RKO (cell line): ENCODE measurements at regions not wholly inside any gene's neighbourhood (a gene's known extent, or its start where the extent isn't known, plus 50 kb on each side); places are given as distances from the start of the nearest gene placed in this dataset.

ENCODE experiments used
- DNase-seq: peaks from one replicate; pipeline ENCODE4 v3.0.0-alpha.2; 2016; ENCODE audit warnings: low spot score

DNA sequence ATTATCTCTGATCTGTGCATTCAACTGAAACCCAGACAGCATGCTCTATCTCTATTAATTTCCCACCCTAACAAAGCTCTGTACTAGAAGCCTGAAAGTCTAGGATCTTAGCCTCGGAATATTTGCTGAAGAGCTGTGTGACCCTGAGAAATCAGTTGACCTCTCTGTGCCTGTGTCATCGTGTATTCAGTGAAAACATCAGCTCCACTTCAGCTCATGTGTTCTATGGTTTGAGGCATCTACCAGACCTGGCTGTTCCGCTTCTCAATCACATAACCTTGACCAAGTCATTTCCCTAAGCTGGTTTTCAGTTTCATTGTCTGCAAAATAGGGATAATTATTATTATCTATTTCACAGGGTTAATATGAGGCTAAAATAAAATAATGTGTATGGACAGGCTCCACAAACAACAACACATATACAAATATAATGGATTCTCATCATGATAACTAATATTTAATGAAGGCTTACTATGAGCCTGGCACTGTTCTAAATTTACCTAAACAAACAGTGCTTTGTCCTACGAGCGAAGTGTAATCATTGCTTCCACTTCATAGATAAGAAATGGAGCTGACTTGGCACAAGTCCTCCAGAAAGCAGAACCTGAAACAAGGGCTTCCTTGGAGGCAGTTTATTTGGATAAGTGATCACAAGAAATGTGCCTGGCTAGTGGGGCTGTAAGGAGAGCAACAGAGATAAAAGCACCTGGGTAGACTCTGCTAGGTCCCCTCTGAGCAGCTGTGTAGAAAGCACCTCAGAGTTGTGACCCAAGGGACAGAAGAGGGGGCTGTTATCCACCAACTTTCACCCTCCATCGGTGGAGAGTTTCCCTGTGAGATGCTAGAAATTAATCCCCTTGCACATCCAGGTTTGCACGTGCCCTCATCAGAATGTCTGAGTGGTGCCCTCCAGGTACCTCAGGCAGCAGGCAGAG is 356.9 kb downstream of the RAB28 start:
- no peak for DNase-seq

GRCh38 chr4:13118633-13119032 is 365.5 kb downstream of the RAB28 start:
- DNase-seq = no peak

GRCh38 chr4:13117185-13117584 is 367.0 kb downstream of the RAB28 start:
- DNase-seq = no peak

DNA sequence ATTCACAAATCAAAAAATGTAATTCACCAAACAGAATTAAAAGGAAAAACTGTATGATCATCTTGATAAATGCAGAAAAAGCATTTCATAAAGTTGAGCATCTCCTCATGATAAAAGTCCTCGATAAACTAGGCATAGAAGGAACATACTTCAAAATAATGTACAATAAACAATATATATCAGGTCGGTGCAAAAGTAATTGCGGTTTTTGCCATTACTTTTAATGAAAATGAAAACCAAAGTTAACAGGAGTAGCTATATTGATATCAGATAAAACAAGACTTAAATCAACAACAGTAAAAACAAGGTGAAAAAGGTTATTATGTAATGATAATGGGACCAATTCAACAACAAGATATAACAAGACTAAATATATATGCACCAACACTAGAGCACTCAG is 372.1 kb downstream of the RAB28 start:
- no peak for DNase-seq

GRCh38 chr4:13109536-13109935 is 374.6 kb downstream of the RAB28 start:
- no peak for DNase-seq

DNA sequence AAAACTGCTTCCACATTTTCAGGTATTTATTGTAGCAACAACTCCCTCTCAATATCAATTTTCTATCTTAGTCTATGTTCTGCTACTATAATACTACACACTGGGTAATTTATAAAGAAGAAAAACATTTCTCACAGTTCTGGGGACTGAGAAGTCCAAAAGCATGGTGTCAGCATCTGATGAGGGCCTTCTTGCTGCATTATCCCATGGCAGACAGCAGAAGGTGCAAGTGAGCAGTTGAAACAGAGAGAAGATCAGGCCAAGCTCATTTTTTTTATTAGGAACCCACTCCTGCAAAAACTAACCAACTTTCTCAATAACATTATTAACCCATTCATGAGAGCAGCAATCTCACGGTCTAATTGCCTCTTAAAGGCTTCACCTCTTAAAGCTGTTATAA is 376.0 kb downstream of the RAB28 start:
- no peak for DNase-seq

- DNase-seq = no peak
Observed at GRCh38 chr4:13103382-13104015, 380.6 kb downstream of the RAB28 start.

DNA sequence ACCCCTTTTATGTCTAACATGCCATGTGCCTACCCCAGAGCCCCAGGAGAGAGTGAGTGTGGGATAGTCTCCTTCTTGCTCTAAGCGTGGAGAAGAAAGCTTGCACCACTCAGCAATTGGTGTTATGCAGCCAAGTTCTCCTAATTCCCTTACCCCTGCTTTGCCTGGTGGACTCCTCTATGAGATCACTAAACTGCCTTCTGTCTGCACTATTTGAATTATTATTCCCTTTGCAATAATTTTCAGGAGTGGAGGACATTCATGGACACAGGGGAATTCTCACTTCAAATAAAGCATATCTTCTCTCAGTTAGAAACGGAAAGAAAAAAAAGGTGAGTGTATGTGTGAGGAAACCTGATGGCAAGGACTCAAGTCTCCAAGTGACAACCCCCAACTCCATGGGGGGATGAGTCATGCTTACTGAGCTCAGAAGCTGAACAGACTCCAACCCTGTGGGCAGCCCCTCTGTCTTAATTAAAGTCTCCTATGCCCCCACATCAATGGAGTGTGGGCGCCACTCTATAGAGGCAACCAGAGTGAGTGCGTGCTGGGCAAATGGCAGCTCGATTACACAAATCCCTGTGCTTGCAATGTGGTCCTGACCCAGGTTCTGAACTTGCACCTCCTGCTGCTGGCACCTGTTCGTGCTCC is 381.9 kb downstream of the RAB28 start:
- DNase-seq = no peak

GRCh38 chr4:13097971-13098370 is 386.2 kb downstream of the RAB28 start:
- no peak for DNase-seq

DNA sequence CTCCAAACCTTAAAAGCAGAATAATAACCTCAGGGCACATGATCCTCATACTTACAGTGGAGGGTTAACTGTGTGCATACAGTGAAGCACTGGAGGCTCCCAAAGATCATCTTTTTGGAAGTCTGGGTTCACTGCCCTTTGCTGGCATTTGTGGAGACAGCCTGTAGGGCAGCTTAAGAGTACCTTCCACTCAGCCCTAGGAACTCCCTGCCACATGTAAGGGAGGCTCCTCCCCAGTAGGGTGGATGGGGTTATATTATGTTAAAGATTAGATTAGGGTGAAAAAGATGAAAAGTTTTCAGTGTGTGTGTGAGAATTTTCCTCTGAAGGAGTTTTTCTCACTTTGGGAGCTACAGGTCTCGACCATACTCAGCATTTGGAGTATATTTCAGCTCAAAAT is 388.4 kb downstream of the RAB28 start:
- no peak for DNase-seq

DNA sequence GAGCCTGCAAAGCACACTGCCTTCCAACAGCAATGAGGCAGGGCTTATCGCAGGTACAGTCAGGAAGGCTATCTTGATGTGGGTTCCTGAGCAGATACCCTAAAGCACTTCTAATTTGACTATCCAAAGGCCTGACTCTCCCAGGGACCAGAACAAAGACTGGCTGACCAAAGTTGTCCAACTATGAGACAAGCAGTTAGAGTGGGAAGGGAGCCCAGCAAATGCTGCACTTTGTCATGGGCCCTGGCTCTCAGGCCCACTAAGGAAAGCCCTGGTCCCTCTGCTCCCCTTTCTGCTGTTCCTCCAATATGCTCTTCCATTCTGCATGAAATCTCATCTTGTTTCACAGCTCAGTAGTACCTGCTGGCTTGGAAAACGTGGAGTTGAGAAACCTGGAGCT is 391.0 kb downstream of the RAB28 start:
- DNase-seq = no peak

GRCh38 chr4:13092702-13093101 is 391.4 kb downstream of the RAB28 start:
- DNase-seq = no peak

DNA sequence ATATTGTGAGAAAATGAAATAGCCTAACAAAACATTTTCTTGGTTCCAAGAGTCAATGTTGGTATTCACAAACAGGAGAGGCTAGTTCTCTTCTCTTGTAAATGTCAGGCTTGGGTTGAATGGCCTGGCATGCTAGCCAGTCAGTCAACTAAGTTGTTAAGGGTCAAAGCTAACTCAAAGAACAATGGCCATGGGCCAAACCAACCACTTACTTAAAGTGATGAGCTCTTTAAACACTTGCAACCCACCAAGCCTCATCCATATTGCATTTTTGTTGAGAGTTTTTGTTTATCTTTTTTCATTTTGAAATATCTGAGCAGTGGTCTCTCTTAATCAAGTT is 394.5 kb downstream of the RAB28 start:
- DNase-seq = no peak

DNA sequence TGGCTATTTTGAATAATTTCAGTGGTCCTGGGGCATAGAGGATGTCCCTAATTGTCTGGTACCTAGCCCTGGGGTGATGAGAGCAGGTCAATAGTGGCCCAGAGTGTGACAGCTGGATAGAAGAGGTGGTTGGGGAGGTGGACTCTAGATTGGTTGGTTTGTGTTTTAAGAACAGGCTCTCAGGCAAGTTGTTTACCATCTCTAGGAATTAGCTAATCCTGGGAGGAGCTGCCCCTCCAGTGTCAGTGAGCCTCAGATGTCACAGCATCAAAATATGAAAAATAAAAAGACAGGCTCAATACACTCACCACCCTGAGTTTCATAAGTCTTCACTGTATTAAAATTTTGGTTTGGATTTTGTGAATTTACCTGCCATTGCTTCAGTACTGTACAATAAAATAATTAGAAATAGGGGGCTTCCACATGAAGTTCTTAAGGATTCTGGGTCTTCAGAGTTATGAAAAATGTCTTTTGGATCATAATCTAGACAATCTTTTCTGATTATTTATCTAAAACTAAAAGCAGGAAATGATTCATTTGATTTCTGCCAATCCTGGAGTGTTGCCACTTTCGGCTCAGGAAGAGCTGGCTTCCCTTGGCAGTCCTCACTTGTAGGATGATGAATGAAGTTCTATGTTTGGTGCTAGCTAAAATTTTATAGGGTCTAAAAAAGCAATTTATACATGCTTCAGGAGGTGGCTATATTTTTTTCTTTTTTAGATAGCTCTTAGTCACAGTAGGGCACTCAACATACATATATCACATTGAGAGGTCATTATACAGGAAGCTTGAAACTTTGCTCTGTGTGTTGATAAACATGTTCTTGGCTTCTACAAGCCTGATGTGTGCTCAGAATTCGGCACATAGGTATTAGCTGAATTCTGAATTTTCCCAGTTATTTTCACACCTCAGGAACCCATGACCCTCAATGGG is 395.1 kb downstream of the RAB28 start:
- DNase-seq = no peak

DNA sequence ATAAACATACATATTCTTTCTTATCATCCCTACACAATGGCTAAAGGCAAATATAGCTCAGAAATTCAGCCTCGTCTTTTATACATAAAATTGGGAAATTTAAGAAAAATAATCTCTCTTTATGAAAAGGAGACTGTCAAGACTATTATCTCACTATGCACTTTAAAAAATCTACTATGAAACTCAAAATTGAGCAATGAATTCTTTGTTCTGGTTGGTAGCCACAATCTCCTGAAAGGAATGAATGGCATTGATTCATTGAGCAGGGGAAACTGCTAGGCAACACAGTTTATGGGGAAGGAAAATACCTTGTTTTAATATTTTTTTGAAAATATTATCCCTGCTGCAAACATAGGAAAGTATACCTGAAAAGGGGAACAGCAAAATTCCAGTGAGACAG is 397.1 kb downstream of the RAB28 start:
- no peak for DNase-seq

- no peak for DNase-seq
Observed at GRCh38 chr4:13084210-13084609, 399.9 kb downstream of the RAB28 start.

- DNase-seq = no peak
Observed at GRCh38 chr4:13081830-13082229, 402.3 kb downstream of the RAB28 start.

DNA sequence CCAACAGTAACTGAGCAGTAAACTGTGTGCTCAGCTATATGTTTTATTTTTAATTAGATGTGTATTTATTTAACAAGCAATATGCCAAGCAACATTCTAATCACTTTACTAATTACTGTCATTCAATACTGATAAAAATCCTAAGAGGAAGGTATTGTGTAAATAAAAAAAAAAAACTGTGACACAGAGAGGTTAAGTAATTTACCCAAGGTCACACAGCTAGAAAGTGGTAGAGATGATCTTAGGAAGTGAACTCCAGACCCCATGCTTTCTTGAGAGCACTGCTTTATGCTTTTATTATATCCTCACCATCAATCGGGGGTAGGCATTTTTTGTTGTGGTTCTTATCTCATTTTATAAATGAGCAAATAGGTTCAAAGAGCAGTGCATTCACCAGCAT is 417.1 kb downstream of the RAB28 start:
- DNase-seq = no peak

- no peak for DNase-seq
Observed at GRCh38 chr4:13059019-13059418, 425.1 kb downstream of the RAB28 start.

DNA sequence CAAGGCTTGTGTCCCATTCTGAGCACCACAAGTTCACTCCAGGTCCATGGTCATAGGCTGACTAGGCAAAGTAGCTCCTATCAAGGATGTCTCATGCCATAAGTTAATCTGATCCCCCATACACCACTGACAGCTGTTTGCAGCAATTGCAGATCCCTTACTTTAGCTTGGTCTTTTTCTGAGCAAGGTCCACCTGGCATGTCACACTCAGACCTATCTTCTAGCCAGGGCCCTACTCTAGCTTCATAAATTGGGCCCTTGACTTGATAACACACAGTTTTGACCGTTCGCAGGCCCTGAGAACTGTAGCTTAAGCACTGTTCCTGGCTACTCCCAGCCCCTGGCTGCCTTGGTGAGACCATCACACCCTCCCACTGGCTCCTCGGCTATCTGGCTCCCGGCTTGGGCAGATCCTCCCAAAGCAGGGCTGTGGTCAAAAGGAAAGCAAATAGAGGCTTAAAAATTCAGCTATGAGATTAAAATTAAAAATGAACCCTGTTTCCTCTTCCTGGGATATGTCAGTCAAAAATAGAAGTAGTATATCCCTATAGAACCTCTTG is 427.4 kb downstream of the RAB28 start:
- DNase-seq = no peak

DNA sequence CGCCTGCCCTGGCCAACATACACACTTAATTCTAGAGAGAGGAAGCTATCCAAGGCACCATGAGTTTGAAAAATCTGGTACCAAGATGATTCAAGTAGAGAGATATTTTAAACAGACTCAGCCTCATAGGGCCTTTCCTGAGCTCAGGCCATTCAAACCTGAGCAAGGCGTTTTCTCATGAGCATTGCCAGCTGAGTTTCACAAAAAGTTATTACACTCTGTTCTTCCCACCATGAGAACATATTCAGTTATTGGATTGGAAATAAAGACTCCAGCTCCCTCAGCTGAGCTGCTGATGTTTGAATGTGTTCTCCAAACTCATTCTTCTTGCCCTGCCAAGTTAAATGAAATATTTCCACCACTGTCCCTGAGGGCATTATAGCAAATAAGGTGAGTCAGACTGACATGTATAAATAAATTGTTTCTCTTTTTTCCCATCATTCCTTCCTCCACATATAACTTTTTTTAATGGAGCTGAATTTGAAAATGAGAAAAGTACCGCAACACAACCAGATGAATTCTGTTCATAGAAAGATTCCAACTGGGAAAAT is 429.6 kb downstream of the RAB28 start:
- no peak for DNase-seq
